KBM-7 (cell line): ENCODE measurements at regions not wholly inside any gene's neighbourhood (a gene's known extent, or its start where the extent isn't known, plus 50 kb on each side); places are given as distances from the start of the nearest gene placed in this dataset.

Experiments used
- DNase-seq: peaks from one replicate; pipeline ENCODE4 v3.0.0-alpha.2; 2015
- in situ Hi-C: fragments of 300-500 bp; cut with MboI; formaldehyde crosslinking; loops from 2 replicates; pipeline ENCODE4 v1.14.3; 2020; ENCODE audit warnings: low sequenced_read_pairs, low pct_unique_long_range_greater_than_20kb, mixed read lengths

DNA sequence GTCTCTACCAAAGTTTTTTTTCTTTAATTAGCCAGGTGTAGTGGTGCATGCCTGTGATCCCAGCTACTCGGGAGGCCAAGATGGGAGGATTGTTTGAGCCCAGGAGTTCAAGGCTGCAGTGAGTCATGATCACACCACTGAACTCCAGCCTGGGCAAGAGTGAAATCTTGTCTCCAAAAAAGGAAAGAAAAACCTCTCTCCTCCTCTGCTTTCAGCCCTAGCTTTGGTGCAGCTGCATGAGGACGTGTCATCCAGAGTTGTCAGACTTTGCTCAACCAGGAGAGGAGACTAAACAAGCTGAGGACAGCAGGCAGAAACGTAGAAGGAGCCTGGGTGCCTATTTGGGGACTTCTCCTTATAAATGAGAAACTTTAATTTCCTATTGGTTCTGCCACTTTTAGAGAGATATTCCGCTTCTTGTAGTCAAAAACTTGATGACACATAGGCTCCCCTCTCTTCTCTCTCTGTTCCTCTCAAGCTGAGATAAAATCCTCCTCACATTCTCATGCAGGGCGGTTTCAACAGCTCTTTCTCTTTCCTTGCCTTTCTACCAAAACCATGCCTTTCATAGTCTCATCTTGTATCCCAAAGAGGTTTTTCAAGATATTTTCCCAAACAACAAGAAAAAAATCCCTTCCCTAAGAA lies 205.4 kb downstream of the ARHGAP12 start:
- no peak for DNase-seq
- in situ Hi-C loops: no loop called here

DNA sequence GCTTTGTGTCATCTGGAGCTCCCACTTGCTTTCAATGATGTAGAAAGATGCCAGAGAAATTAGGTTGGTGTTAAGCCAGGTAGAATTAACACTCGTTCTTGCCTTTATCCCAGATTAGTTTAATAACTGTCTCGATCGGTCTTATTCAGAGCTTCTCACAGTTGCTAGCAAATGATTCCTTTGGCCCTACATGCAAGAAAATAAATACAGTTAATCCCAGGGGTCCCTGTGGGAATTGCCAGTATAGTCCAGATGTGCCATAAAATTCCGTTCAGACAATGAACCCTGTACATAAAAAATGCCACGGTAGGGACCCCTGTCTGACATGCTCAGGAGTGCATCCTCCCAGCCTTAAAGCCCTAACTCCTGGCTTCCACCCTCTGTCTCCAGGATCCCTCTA lies 207.5 kb downstream of the ARHGAP12 start:
- no peak for DNase-seq
- in situ Hi-C loops: no loop called here

- in situ Hi-C loops: no loop called here
These were observed 208.1 kb downstream of the ARHGAP12 start for GRCh38 chr10:31720546-31720945.

GRCh38 chr10:31709476-31709875 lies 219.2 kb downstream of the ARHGAP12 start:
- in situ Hi-C loops: no loop called here

More at GRCh38 chr10:31720546-31720945, 208.1 kb downstream of the ARHGAP12 start:
- no peak for DNase-seq

GRCh38 chr10:31709028-31709427 lies 219.6 kb downstream of the ARHGAP12 start:
- in situ Hi-C loops: no loop called here

More at GRCh38 chr10:31709476-31709875, 219.2 kb downstream of the ARHGAP12 start:
- no peak for DNase-seq

DNA sequence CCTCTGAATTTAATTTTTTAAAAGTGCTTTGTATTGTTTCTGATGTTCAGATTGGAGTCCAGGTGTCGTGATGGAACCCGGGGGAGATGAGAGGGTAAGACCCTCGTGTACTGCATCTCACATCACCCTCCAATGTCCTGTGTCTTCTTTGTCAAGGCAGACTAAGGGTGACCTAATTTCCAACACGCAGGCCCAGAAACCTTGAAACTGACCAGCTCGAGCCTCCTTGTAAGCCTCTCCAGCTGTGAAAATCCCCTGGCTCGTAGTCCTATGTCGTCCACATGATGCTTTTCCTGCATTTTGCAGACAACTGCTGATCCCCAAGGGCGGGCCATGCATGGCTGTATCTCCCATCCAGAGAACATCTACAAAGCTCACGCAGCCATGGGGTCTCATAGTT lies 220.2 kb downstream of the ARHGAP12 start:
- DNase-seq: no peak
- in situ Hi-C loops: no loop called here

More at GRCh38 chr10:31709028-31709427, 219.6 kb downstream of the ARHGAP12 start:
- no peak for DNase-seq

GRCh38 chr10:31708046-31708445 lies 220.6 kb downstream of the ARHGAP12 start:
- no peak for DNase-seq
- in situ Hi-C loops: no loop called here

DNA sequence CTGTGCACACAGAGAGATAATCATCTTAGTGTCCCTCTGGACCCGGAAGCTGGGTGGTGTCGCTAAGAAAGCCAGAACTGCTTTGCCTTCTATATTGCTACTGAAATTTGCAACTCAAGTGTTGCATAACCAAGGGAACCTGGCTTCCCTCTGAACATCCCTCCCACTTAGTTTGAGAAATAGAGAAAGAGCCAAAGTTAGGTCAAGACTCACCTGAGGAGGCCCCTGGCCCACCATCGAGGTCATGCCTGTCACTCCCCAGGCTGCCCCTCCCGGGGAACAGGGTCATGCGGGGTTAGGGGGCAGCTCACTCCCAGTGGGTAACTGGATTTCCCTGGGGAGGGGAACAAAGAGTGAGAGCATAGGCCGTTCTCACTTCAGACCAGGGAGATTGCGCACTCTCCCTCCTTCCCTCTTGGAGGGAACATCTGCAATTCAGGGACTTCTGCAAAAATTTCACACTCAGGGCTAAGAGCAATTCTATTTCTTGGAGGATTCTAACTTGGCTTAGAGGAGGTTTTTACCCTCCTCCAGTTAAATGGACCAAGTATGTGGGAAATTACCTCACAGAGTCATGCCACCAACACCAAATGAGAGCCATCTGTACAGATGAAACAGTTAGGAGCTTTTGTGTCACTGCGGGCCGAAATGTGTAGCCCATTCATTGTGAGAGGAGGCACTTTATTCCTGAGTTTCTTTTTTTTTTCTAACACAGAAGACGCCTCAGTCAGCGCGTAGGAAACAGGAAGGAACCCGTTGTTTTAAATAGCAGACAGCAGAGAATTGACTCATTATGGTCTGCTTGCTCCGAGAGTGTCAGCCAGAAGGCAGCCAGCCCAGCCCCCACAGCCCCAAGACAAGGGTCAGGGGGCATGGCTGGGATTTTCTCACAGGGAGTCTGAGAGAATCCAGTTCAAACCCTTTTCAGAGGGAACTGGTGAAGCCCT lies 221.3 kb downstream of the ARHGAP12 start:
- DNase-seq: peak; percentile 85
- in situ Hi-C loops: no loop called here

DNA sequence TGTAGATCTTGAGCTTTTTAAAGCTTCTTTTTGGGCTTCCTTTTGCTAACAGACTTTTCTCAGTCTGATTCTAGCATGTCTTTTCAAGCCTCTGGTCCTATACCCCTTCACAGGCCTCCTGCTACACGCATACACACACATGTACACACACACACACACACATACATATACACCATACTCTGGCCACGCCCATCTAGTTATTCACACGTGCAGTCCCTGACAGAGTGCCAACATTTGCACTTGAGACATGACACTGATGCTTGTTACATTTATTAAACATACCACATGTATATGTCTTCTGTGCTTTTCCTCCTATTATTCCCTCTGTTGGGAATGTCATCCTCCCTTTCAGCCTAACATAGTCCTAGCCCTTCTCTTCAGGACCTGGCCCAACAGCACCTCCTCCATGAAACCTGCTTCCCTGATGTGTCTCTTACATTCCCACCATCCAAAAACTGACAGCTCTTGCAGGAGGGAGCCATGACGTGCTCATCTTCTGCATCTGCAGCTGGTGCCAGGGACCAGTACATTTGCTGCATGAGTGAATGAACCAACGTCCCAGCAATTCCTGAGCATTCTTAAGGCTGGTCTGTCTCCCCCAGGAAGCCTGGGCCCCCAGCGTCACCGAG lies 222.1 kb downstream of the ARHGAP12 start:
- no peak for DNase-seq
- in situ Hi-C loops: no loop called here

DNA sequence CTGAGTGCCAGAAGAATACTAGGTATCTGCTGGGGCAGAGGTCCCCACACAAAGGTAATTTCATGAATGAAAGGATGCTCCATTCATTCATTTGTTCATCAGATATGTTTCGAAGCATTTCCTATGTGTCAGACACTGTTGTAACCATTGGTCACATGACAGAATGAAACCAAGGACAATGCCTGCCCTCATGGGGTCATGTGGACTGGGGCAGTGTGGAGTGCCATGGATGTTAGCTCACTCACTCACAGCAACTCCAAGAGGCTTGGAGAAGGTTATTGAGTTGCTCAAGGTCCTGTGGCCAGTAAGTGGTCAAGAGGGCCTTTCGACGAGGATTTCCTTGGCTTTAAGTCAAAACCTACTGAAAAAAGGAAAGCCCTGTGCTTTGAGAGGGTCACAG lies 223.5 kb downstream of the ARHGAP12 start:
- in situ Hi-C loops: no loop called here
- DNase-seq: no peak

- in situ Hi-C loops: no loop called here
These were observed 224.4 kb downstream of the ARHGAP12 start for GRCh38 chr10:31704195-31704594.

GRCh38 chr10:31702954-31703353 lies 225.7 kb downstream of the ARHGAP12 start:
- DNase-seq: no peak
- in situ Hi-C loops: no loop called here

More at GRCh38 chr10:31704195-31704594, 224.4 kb downstream of the ARHGAP12 start:
- DNase-seq: no peak

DNA sequence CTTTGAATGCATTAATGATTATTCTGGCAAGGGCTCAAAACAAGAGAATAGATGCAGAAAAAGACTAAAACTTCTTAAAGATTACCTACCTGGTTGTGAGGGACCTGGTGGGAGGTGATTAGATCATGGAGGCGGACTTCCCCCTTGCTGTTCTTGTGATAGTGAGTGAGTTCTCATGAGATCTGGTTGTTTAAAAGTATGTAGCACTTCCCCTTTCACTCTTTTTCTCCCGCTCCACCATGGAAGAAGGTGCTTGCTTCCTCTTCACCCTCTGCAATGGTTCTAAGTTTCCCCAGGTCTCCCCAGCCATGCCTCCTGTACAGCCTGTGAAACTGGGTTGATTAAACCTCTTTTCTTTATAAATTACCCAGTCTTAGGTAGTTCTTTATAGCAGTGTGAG lies 226.6 kb downstream of the ARHGAP12 start:
- in situ Hi-C loops: no loop called here
- peak; percentile 82 for DNase-seq

DNA sequence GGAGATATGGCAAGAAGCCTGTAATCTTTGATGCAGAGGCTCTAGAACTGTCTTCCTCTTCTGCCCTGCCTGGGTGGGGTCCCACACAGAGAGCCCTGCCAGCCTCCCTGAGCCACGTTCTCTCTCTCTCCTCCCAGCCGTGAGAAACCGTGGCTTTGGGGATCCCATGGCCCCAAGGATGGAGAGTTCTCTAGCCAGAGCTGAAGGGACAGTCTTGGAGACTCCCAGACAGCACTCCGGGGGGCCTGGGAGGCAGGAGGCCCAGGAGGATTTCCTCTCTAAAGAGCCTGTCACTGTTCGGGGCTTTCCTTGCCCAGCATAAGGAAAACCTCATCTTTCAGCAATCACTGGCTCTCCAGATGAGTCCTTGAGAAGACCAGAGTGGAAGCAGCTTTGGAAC lies 227.1 kb downstream of the ARHGAP12 start:
- DNase-seq: no peak
- in situ Hi-C loops: no loop called here

- in situ Hi-C loops: no loop called here
- DNase-seq: no peak
These were observed 228.4 kb downstream of the ARHGAP12 start for GRCh38 chr10:31700181-31700611.

DNA sequence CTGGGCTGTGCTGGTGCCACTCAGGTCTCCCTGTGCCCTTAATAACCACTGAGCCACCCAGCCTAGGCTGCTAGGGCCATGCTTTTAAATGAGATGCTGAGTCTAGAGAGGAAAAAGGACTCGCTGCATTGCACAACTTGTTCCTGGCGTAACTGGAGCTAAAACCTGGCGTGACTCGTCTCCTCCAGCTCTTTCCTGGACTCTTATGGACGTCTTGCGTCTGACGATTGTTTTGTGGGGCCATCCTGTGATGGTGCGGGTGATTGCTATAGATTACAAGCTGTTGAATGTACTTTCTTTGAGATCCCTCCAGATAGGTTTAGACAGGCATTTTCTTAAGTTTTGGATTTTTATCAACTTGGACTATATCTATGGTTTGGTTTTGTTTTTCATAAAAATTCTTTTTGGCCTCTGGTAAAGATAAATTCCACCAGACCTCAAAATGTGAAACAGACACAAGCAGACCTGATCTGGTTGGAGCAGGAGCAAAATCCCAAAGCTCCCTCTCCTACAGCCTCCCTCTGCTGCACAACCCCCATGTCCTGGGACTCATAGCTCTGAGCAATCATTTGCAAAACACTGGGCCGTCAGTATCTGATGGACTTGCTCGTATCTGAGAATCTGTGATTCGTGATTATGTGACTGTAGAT lies 230.3 kb downstream of the ARHGAP12 start:
- in situ Hi-C loops: no loop called here
- DNase-seq: no peak

GRCh38 chr10:31697271-31698180 lies 231.1 kb downstream of the ARHGAP12 start:
- no peak for DNase-seq

More at GRCh38 chr10:31697271-31698180, 231.1 kb downstream of the ARHGAP12 start:
- in situ Hi-C loops: no loop called here
